ENCODE measurements at regions not wholly inside any gene's neighbourhood (a gene's known extent, or its start where the extent isn't known, plus 50 kb on each side); places are given as distances from the start of the nearest gene placed in this dataset.
"Not testable (repeated sequence)": the region's sequence is repeated elsewhere in the genome, so short reads cannot be mapped to it uniquely, and the experiment has no call there.

- DNase-seq (ENCODE audit: low read depth): not testable (repeated sequence)
These were observed 171.1 kb upstream of the CCNG1 start for GRCh38 chr5:163266249-163266648.

- peak; percentile 16 for DNase-seq (ENCODE audit: low read depth)
These were observed 167.8 kb upstream of the CCNG1 start for GRCh38 chr5:163269624-163270023.

- DNase-seq (ENCODE audit: low read depth): no peak
These were observed 160.9 kb upstream of the CCNG1 start for GRCh38 chr5:163276466-163276865.

GRCh38 chr5:163280897-163281296, 156.5 kb upstream of the CCNG1 start:
- not testable (repeated sequence) for DNase-seq (ENCODE audit: low read depth)

- DNase-seq (ENCODE audit: low read depth): peak; percentile 31
These were observed 155.9 kb upstream of the CCNG1 start for GRCh38 chr5:163281512-163281911.

GRCh38 chr5:163293836-163294235, 143.6 kb upstream of the CCNG1 start:
- no peak for DNase-seq (ENCODE audit: low read depth)

GRCh38 chr5:163303718-163304117, 133.7 kb upstream of the CCNG1 start:
- DNase-seq (ENCODE audit: low read depth): no peak

- DNase-seq (ENCODE audit: low read depth): no peak
These were observed 131.7 kb upstream of the CCNG1 start for GRCh38 chr5:163305655-163306054.

- DNase-seq (ENCODE audit: low read depth): peak; percentile 47
These were observed 131.0 kb upstream of the CCNG1 start for GRCh38 chr5:163306421-163306820.

GRCh38 chr5:163309914-163310313, 127.5 kb upstream of the CCNG1 start:
- no peak for DNase-seq (ENCODE audit: low read depth)

GRCh38 chr5:163310997-163311396, 126.4 kb upstream of the CCNG1 start:
- DNase-seq (ENCODE audit: low read depth): no peak

- DNase-seq (ENCODE audit: low read depth): no peak
These were observed 124.8 kb upstream of the CCNG1 start for GRCh38 chr5:163312598-163312997.

GRCh38 chr5:163313049-163313448, 124.3 kb upstream of the CCNG1 start:
- DNase-seq (ENCODE audit: low read depth): not testable (repeated sequence)

GRCh38 chr5:163316374-163316773, 121.0 kb upstream of the CCNG1 start:
- DNase-seq (ENCODE audit: low read depth): not testable (repeated sequence)

- DNase-seq (ENCODE audit: low read depth): no peak
These were observed 118.7 kb upstream of the CCNG1 start for GRCh38 chr5:163318707-163319106.

- no peak for DNase-seq (ENCODE audit: low read depth)
These were observed 115.9 kb upstream of the CCNG1 start for GRCh38 chr5:163321511-163321910.

GRCh38 chr5:163330723-163331668, 106.4 kb upstream of the CCNG1 start:
- no peak for DNase-seq (ENCODE audit: low read depth)

GRCh38 chr5:163336074-163336473, 101.3 kb upstream of the CCNG1 start:
- not testable (repeated sequence) for DNase-seq (ENCODE audit: low read depth)

GRCh38 chr5:163339148-163339547, 98.2 kb upstream of the CCNG1 start:
- no peak for DNase-seq (ENCODE audit: low read depth)

GRCh38 chr5:163340378-163340777, 97.0 kb upstream of the CCNG1 start:
- DNase-seq (ENCODE audit: low read depth): not testable (repeated sequence)

GRCh38 chr5:163342306-163342705, 95.1 kb upstream of the CCNG1 start:
- no peak for DNase-seq (ENCODE audit: low read depth)

- DNase-seq (ENCODE audit: low read depth): no peak
These were observed 92.2 kb upstream of the CCNG1 start for GRCh38 chr5:163345216-163345615.

- peak; percentile 62 for DNase-seq (ENCODE audit: low read depth)
These were observed 89.7 kb upstream of the CCNG1 start for GRCh38 chr5:163347671-163348070.

- no peak for DNase-seq (ENCODE audit: low read depth)
These were observed 87.3 kb upstream of the CCNG1 start for GRCh38 chr5:163350083-163350482.
